Sigmoid colon (tissue), 4 donors: ENCODE measurements at regions not wholly inside any gene's neighbourhood (a gene's known extent, or its start where the extent isn't known, plus 50 kb on each side); places are given as distances from the start of the nearest gene placed in this dataset.

Experiments
- CTCF ChIP-seq, 4 experiments: fragments of 450-650 bp in 3 of 4; fragments of 200-600 bp in 1 of 4; IDR thresholded peaks; one replicate each; pipeline ENCODE4 v1.5.1; 2016 to 2019; ENCODE audit warnings: antibody characterized with exemption in 4 of 4, mild to moderate bottlenecking in 3 of 4, moderate library complexity in 2 of 4
- POLR2AphosphoS5 ChIP-seq, 4 donors: sonication (generic); formaldehyde crosslinking; IDR thresholded peaks; one replicate each; pipeline ENCODE4 v1.6.1; 2017; ENCODE audit warnings: antibody characterized with exemption in 4 of 4

GRCh38 chr7:142383841-142384492 is 126.1 kb upstream of the PRSS58 start:
- TF ChIP-seq CTCF (IDR thresholded peaks at IDR 0.05) (no peak), POLR2AphosphoS5 (IDR thresholded peaks at IDR 0.05) (no peak)
